Suprapubic skin (tissue), 4 donors: ENCODE measurements at regions not wholly inside any gene's neighbourhood (a gene's known extent, or its start where the extent isn't known, plus 50 kb on each side); places are given as distances from the start of the nearest gene placed in this dataset.

Experiments
- POLR2A ChIP-seq, 2 donors: fragments of 450-650 bp; IDR thresholded peaks; one replicate each; pipeline ENCODE4 v1.6.1; 2017; ENCODE audit warnings: antibody characterized with exemption in 2 of 2, mild to moderate bottlenecking in 2 of 2, moderate library complexity in 2 of 2
- POLR2AphosphoS5 ChIP-seq, 3 donors: sonication (generic); formaldehyde crosslinking; IDR thresholded peaks; one replicate each; pipeline ENCODE4 v1.6.1; 2017; ENCODE audit warnings: antibody characterized with exemption in 3 of 3
- TF ChIP-seq, protein P1 (sequence below), 2 donors: fragments of 200-600 bp in 1 of 2; fragments of 450-650 bp in 1 of 2; sonication (generic) in 1 of 2; IDR thresholded peaks; one replicate each; pipeline ENCODE4 v1.5.1; 2016 to 2019; ENCODE audit warnings: antibody characterized with exemption in 2 of 2, mild to moderate bottlenecking in 1 of 2, moderate library complexity in 1 of 2

- TF ChIP-seq, protein P1, sequence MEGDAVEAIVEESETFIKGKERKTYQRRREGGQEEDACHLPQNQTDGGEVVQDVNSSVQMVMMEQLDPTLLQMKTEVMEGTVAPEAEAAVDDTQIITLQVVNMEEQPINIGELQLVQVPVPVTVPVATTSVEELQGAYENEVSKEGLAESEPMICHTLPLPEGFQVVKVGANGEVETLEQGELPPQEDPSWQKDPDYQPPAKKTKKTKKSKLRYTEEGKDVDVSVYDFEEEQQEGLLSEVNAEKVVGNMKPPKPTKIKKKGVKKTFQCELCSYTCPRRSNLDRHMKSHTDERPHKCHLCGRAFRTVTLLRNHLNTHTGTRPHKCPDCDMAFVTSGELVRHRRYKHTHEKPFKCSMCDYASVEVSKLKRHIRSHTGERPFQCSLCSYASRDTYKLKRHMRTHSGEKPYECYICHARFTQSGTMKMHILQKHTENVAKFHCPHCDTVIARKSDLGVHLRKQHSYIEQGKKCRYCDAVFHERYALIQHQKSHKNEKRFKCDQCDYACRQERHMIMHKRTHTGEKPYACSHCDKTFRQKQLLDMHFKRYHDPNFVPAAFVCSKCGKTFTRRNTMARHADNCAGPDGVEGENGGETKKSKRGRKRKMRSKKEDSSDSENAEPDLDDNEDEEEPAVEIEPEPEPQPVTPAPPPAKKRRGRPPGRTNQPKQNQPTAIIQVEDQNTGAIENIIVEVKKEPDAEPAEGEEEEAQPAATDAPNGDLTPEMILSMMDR (IDR thresholded peaks at IDR 0.05), result no peak
- TF ChIP-seq POLR2AphosphoS5 (IDR thresholded peaks at IDR 0.05), result no peak
- no peak for TF ChIP-seq POLR2A (IDR thresholded peaks at IDR 0.05)
Measured at GRCh38 chr6:113120224-113120581, 736.9 kb upstream of the MARCKS start.
